BE2C (cell line): ENCODE measurements at regions not wholly inside any gene's neighbourhood (a gene's known extent, or its start where the extent isn't known, plus 50 kb on each side); places are given as distances from the start of the nearest gene placed in this dataset.
A peak's percentile ranks its signal among the peaks of the same experiment; 100 is the strongest.
"Not testable (repeated sequence)": the region's sequence is repeated elsewhere in the genome, so short reads cannot be mapped to it uniquely, and the experiment has no call there.

ENCODE experiments used
- DNase-seq: peaks from one replicate; pipeline ENCODE4 v3.0.0-alpha.2; 2020
- H3K27me3 ChIP-seq: fragments of 250-450 bp; sonication (Bioruptor Pico); 2 replicates; pipeline ENCODE4 v1.5.1; 2020; ENCODE audit warnings: mild to moderate bottlenecking
- H3K36me3 ChIP-seq: fragments of 250-450 bp; sonication (Bioruptor Pico); 2 replicates; pipeline ENCODE4 v1.5.1; 2020; ENCODE audit warnings: mild to moderate bottlenecking
- H3K4me1 ChIP-seq: fragments of 250-450 bp; sonication (Bioruptor Pico); 2 replicates; pipeline ENCODE4 v1.5.1; 2020
- H3K4me3 ChIP-seq: 2 replicates; pipeline ENCODE4 v1.5.1; 2011; ENCODE audit warnings: low read depth, low read length
- H3K9me3 ChIP-seq: fragments of 250-450 bp; sonication (Bioruptor Pico); 2 replicates; pipeline ENCODE4 v1.5.1; 2020
- CTCF ChIP-seq: IDR thresholded peaks from 2 replicates; pipeline ENCODE4 v1.5.1; 2012; ENCODE audit warnings: mild to moderate bottlenecking, low read depth, low read length

GRCh38 chr17:52930145-52930544 lies 771.6 kb upstream of the CA10 start:
- Histone ChIP-seq H3K27me3 (no peaks in the 10 kb centered on the region), H3K4me3 (no peak overlapping the region), H3K36me3 (no peaks in the 10 kb centered on the region), H3K9me3 (no peaks in the 10 kb centered on the region), H3K4me1 (no peaks in the 10 kb centered on the region)
- TF ChIP-seq CTCF = no peak
- DNase-seq = no peak

DNA sequence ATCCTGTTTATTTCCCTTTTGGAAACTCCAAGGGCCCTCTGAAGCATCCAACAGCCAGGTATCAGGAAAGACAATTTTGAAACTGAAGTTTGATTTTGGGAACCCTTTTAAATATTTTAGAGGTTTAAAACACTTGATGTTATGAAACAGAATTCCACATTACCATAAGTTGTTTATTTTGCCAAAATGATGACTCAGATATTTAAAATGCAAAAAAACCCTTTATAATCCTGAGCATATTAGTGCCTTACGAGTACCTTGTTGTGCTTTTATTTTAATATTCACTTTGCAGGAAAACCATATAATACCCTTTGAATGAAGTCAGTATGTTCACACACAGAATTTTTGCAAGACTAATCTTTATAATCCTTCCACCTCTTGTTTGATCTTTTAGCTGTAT lies 765.1 kb upstream of the CA10 start:
- no peak overlapping the region for H3K4me3 ChIP-seq
- no peak for TF ChIP-seq CTCF
- no peak for DNase-seq
- H3K4me1 ChIP-seq = no peaks in the 10 kb centered on the region
- H3K9me3 ChIP-seq = no peaks in the 10 kb centered on the region
- H3K36me3 ChIP-seq = no peaks in the 10 kb centered on the region
- H3K27me3 ChIP-seq = no peaks in the 10 kb centered on the region

GRCh38 chr17:52899235-52899634 lies 740.7 kb upstream of the CA10 start:
- Histone ChIP-seq H3K9me3 (no peaks in the 10 kb centered on the region), H3K36me3 (no peaks in the 10 kb centered on the region), H3K4me3 (no peak overlapping the region), H3K4me1 (peaks cover 4% of the 10 kb centered on the region; the same call in 1 of the 2 replicates), H3K27me3 (no peaks in the 10 kb centered on the region)
- no peak for DNase-seq
- TF ChIP-seq CTCF = no peak

- Histone ChIP-seq H3K4me3 (no peak overlapping the region), H3K36me3 (no peaks in the 10 kb centered on the region), H3K27me3 (no peaks in the 10 kb centered on the region), H3K4me1 (peaks cover 4% of the 10 kb centered on the region; the same call in 1 of the 2 replicates), H3K9me3 (no peaks in the 10 kb centered on the region)
- DNase-seq = no peak
- no peak for TF ChIP-seq CTCF
Observed at GRCh38 chr17:52895272-52895671, 736.8 kb upstream of the CA10 start.

DNA sequence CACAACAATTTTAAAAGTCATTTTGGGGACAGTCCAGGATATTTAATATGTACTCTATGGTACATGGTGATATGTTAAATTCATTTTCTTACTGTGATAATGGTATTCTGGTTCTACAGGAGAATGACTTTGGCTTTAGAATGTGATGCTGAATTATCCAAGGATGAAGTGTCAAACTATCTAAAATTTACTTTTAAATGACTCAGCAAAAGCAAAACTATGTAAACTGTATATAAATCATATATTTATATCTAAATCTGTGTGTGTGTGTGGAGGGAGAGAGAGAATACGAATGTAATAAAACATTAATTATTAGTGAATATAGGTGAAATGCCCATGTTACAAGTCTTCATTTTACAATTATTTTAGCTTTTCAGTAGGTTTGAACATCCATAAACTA lies 733.8 kb upstream of the CA10 start:
- TF ChIP-seq CTCF = no peak

GRCh38 chr17:52885882-52886281 lies 727.4 kb upstream of the CA10 start:
- Histone ChIP-seq H3K4me3 (peak overlapping the region; percentile 9), H3K36me3 (no peaks in the 10 kb centered on the region)
- DNase-seq = peak; percentile 60

More for the DNA sequence above, 733.8 kb upstream of the CA10 start:
- H3K9me3 ChIP-seq = no peaks in the 10 kb centered on the region
- H3K36me3 ChIP-seq = no peaks in the 10 kb centered on the region
- H3K4me1 ChIP-seq = no peaks in the 10 kb centered on the region
- H3K27me3 ChIP-seq = no peaks in the 10 kb centered on the region
- no peak for DNase-seq
- no peak overlapping the region for H3K4me3 ChIP-seq

GRCh38 chr17:52883907-52884491 lies 725.5 kb upstream of the CA10 start:
- not testable (repeated sequence) for H3K36me3 ChIP-seq, H3K4me3 ChIP-seq, H3K27me3 ChIP-seq, H3K9me3 ChIP-seq, DNase-seq
- H3K4me1 ChIP-seq = peaks cover 14% of the 10 kb centered on the region; the same call in 1 of the 2 replicates

More at GRCh38 chr17:52885882-52886281, 727.4 kb upstream of the CA10 start:
- no peaks in the 10 kb centered on the region for H3K27me3 ChIP-seq
- TF ChIP-seq CTCF = no peak
- H3K9me3 ChIP-seq = no peaks in the 10 kb centered on the region
- H3K4me1 ChIP-seq = peaks cover 14% of the 10 kb centered on the region; the same call in 1 of the 2 replicates

DNA sequence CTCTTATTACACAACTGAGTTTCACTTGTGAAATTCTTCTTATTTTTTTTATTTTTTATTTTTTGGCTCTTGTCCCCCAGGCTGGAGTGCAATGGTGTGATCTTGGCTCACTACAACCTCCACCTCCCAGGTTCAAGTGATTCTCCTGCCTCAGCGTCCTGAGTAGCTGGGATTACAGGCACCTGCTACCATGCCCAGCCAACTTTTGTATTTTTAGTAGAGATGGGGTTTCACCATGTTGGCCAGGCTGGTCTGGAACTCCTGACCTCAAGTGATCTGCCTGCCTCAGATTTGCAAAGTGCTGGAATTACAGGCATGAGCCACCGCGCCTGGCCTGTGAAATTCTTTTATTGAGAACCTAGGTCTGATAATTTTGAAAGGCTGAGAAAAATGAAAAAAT lies 688.3 kb upstream of the CA10 start:
- H3K27me3 ChIP-seq, DNase-seq, H3K9me3 ChIP-seq, H3K36me3 ChIP-seq, H3K4me3 ChIP-seq, H3K4me1 ChIP-seq: not testable (repeated sequence)
